GM12865 (cell line): ENCODE measurements at regions not wholly inside any gene's neighbourhood (a gene's known extent, or its start where the extent isn't known, plus 50 kb on each side); places are given as distances from the start of the nearest gene placed in this dataset.

Source experiments
- DNase-seq: peaks from one replicate; pipeline ENCODE4 v3.0.0; 2010; ENCODE audit warnings: low read depth
- H3K4me3 ChIP-seq: 2 replicates; pipeline ENCODE4 v1.5.1; 2011; ENCODE audit warnings: mild to moderate bottlenecking, low read depth, low read length, control low read depth
- TF ChIP-seq, protein P1 (sequence below): IDR thresholded peaks from 2 replicates; pipeline ENCODE4 v1.5.1; 2011; ENCODE audit warnings: low read length, control low read depth, low read depth, inconsistent platforms; ENCODE audit not compliant: insufficient read depth; ENCODE audit errors: missing control alignments

DNA sequence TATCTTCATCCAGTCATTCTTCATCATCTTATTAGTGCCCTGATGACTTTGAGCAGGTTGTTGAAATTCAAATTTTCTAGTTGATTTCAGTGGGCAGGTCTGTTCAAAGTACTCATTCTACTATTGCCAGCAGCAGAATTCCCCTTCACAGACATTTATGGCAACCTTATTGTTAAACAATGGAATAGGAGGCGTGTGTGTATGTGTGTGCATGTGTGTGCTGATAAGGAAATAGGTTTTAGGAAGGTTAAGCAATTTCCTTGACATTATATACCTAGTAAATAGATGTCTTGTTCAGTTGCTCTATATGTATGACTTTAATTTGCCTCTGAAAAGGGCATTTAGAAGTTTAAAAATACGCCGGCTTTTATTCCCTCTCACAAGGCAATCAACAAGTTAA is 601.4 kb upstream of the CA10 start:
- no peak for DNase-seq
- TF ChIP-seq, protein P1, sequence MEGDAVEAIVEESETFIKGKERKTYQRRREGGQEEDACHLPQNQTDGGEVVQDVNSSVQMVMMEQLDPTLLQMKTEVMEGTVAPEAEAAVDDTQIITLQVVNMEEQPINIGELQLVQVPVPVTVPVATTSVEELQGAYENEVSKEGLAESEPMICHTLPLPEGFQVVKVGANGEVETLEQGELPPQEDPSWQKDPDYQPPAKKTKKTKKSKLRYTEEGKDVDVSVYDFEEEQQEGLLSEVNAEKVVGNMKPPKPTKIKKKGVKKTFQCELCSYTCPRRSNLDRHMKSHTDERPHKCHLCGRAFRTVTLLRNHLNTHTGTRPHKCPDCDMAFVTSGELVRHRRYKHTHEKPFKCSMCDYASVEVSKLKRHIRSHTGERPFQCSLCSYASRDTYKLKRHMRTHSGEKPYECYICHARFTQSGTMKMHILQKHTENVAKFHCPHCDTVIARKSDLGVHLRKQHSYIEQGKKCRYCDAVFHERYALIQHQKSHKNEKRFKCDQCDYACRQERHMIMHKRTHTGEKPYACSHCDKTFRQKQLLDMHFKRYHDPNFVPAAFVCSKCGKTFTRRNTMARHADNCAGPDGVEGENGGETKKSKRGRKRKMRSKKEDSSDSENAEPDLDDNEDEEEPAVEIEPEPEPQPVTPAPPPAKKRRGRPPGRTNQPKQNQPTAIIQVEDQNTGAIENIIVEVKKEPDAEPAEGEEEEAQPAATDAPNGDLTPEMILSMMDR: no peak

DNA sequence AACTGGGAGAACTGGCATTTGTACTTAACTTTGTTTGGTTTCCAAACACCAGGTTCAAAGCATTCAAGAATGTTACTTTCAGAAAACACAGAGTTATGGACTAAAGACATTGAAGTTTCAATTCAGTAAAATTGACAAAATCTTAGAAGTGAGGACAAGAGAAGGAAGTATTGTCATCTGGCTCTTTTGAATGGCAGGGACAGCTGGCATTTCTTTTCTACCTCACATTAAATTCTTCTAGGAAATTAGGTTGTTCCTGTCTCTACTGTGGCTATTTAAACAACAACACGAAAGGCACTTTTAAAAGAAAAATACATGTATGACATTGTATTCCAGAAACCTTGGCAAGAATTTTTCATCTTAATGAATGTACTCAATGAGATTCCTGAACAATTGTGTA is 600.0 kb upstream of the CA10 start:
- H3K4me3 ChIP-seq: no peak overlapping the region
- DNase-seq: no peak
- TF ChIP-seq, protein P1: no peak

More for the DNA sequence above, 601.4 kb upstream of the CA10 start:
- H3K4me3 ChIP-seq: no peak overlapping the region

DNA sequence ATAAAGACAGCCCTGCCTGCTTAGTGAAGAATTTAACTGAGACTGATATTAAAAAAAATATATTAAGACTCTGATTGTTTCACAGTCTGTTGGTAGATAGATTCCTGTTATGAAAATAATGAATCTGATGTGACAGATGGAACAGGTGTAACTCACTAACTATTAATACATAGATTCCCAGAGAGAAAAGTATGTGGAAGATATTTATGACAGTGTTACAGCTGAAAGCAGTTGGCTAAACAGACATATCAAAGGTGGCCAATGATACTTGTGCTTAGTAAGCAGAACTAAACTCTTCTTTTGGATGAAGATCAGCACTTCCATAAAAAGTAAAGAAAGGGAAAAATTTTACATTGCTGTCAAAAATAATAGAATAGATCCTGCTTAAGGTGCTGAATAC is 598.2 kb upstream of the CA10 start:
- no peak overlapping the region for H3K4me3 ChIP-seq
- TF ChIP-seq, protein P1: no peak
- no peak for DNase-seq

DNA sequence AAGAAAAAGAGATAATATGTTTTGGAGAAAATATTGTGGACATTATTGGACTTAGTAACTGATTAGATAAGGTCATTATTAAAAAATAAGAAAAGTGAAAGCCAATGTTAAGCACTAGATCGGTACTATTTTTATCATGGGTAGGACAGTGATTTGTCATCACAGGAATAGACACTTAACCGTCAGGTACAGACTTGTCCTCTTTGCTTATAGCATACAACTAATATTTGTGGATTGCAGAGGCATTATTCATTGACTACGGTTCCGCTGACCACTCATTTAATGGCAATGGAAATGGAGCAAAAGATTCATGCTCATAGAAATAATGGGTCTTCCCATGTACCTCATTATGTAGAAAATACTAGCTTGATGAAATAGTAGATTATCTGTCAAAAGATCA is 596.3 kb upstream of the CA10 start:
- no peak for DNase-seq

DNA sequence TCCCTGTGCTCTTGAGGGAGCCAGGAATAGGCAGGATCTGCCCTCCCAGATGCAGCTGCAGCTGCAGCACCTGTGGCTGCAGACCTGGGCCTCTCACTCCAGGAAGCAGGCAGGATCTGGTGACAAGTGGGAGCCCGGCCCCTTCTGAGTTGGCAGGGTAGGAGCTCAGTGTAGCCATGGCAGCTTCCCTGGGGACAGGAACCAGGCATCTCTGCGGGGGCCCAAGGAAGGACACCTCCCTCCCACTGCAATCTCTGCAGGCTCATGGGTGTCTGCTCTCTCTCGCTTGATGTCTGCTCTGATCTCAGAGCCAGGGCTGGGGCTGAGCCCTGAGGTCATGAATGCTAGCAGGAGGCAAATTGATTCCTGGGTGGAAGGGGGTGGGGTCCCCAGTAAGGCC is 592.5 kb upstream of the CA10 start:
- no peak for DNase-seq
- no peak overlapping the region for H3K4me3 ChIP-seq

More for the DNA sequence above, 596.3 kb upstream of the CA10 start:
- no peak overlapping the region for H3K4me3 ChIP-seq
- TF ChIP-seq, protein P1: no peak

DNA sequence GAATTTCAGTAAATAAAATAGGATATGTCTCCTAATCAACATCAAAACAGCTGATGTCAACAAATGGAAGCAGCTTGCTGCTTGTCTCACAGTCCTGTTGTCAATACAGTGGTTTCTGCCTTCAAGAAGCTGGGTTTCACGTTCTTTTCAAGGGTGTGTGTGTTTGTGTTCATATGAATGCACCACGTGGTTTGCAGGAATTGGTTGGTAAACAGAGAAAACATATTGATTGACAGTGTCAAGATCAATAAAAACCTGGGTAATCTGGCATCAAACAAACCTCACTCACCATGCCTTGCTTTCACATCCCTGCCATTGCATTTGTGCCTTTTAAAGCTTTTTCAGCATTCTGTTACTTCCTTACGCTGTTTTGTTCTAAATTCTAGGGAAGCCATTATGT is 585.7 kb upstream of the CA10 start:
- TF ChIP-seq, protein P1: no peak
- DNase-seq: no peak
- no peak overlapping the region for H3K4me3 ChIP-seq

More for the DNA sequence above, 592.5 kb upstream of the CA10 start:
- TF ChIP-seq, protein P1: no peak

DNA sequence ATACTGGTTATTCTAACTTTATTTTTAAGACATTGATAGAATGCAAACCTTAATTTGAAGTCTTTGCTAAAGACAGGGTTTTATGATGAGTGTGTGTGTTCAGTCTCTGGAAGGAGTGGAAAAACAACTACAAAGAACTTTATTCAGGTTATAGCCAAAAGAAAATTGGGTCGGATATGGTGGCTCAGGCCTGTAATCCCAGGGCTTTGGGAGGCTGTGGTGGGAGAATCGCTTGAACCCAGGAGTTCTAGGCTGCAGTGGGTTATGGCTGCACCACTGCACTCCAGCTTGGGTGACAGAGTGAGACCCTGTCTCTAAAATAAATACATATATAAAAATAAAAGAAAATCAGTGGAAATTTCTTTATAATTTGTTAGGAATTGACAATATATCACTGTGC is 581.5 kb upstream of the CA10 start:
- TF ChIP-seq, protein P1: no peak
- H3K4me3 ChIP-seq: no peak overlapping the region
- no peak for DNase-seq
